ENCODE measurements at regions not wholly inside any gene's neighbourhood (a gene's known extent, or its start where the extent isn't known, plus 50 kb on each side); places are given as distances from the start of the nearest gene placed in this dataset.

DNA sequence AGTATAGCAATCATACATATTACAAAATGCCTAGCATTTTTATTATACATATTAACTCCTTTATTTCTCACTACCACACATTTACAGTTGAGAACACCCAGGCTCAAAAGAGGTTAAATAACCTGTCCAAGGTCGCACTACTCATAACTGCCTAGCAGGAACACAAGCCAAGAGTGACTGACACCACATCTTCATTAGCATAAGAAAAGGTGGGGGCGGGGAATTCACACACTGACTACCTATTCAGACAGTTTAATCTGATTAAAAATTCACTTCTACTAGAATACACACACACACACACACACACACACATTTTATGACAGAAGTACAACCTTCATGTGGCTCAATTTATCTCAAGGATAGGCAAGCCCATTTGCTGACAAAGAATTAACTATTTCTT is 77.8 kb upstream of the CACHD1 start:
- no peaks in the 10 kb centered on the region for H3K9me3 Mint-ChIP-seq (ENCODE audit: unreplicated experiment)
- no peaks in the 10 kb centered on the region for H3K4me1 Mint-ChIP-seq (ENCODE audit: unreplicated experiment)
- no peak for DNase-seq (ENCODE audit: extremely low spot score, unreplicated experiment)
- H3K27ac Mint-ChIP-seq (ENCODE audit: unreplicated experiment) = no peak overlapping the region
- H3K36me3 Mint-ChIP-seq (ENCODE audit: unreplicated experiment) = no peaks in the 10 kb centered on the region
- H3K4me3 Mint-ChIP-seq (ENCODE audit: unreplicated experiment) = no peak overlapping the region
- H3K27me3 Mint-ChIP-seq (ENCODE audit: unreplicated experiment) = peaks cover 40% of the 10 kb centered on the region
- no peak for TF ChIP-seq CTCF (IDR thresholded peaks at IDR 0.05)

DNA sequence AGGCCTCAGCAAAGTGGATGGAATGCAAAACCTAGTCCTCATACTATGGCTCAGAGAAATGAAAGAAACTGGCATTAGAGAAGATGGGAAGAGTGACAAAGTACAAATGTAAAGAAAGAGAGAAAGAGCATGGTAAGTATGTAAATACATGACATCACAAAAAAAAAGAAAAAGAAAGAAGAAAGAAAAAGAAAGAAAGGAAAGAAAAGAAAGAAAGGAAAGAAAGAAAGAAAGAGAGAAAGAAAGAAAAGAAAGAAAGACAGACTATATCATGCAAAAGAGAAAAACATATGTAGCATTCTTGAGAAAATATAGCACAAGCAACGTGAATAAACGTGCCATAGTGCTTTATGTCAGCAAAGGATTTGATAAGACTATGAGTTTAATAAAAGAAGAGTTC is 76.1 kb upstream of the CACHD1 start:
- no peaks in the 10 kb centered on the region for H3K4me1 Mint-ChIP-seq (ENCODE audit: unreplicated experiment)
- H3K9me3 Mint-ChIP-seq (ENCODE audit: unreplicated experiment) = no peaks in the 10 kb centered on the region
- TF ChIP-seq CTCF (IDR thresholded peaks at IDR 0.05) = no peak
- H3K4me3 Mint-ChIP-seq (ENCODE audit: unreplicated experiment) = no peak overlapping the region
- H3K36me3 Mint-ChIP-seq (ENCODE audit: unreplicated experiment) = no peaks in the 10 kb centered on the region
- H3K27me3 Mint-ChIP-seq (ENCODE audit: unreplicated experiment) = peaks cover 36% of the 10 kb centered on the region
- no peak overlapping the region for H3K27ac Mint-ChIP-seq (ENCODE audit: unreplicated experiment)
- no peak for DNase-seq (ENCODE audit: extremely low spot score, unreplicated experiment)

DNA sequence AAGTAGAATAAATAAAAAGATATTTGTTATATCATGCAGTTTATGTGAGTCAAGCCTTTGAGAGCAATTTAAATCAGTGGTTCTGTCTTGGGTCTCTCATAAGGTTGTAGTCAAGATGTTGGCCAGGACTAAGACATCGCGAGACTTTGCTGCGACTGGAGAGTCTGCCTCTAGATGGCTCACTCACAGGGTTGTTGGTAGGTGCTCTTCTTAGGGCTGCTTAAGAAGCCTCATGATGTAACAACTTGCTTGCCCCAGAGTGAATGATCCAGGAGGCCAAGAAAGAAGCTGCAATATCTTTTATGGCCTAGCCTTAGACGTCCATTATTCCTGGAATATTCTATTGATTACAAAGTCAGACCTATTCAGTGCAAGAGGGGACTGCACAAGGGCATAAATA is 73.1 kb upstream of the CACHD1 start:
- H3K4me1 Mint-ChIP-seq (ENCODE audit: unreplicated experiment) = no peaks in the 10 kb centered on the region
- no peak overlapping the region for H3K27ac Mint-ChIP-seq (ENCODE audit: unreplicated experiment)

DNA sequence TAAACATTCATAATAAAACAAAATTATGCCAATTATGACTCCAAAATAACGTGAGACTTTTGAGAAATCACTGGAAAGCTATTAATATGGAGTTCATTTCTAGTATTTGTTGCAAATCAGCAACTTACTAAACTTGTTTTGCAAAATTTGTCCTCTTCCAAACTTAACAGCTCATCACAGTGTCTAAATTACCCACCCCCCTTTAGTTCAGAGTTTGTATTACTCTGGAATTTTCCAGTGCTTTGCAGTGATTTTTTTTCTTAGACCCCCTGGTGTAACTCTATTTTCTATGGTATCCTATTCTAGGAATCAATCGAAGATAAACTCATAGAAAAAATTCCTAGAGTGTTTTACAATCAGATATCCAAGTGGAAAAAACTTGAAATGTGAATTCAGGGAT is 72.4 kb upstream of the CACHD1 start:
- peaks cover 41% of the 10 kb centered on the region for H3K27me3 Mint-ChIP-seq (ENCODE audit: unreplicated experiment)
- DNase-seq (ENCODE audit: extremely low spot score, unreplicated experiment) = no peak
- no peaks in the 10 kb centered on the region for H3K36me3 Mint-ChIP-seq (ENCODE audit: unreplicated experiment)
- H3K9me3 Mint-ChIP-seq (ENCODE audit: unreplicated experiment) = no peaks in the 10 kb centered on the region
- no peaks in the 10 kb centered on the region for H3K4me1 Mint-ChIP-seq (ENCODE audit: unreplicated experiment)
- H3K4me3 Mint-ChIP-seq (ENCODE audit: unreplicated experiment) = no peak overlapping the region
- no peak for TF ChIP-seq CTCF (IDR thresholded peaks at IDR 0.05)
- no peak overlapping the region for H3K27ac Mint-ChIP-seq (ENCODE audit: unreplicated experiment)

More for the DNA sequence above, 73.1 kb upstream of the CACHD1 start:
- no peak for DNase-seq (ENCODE audit: extremely low spot score, unreplicated experiment)
- H3K36me3 Mint-ChIP-seq (ENCODE audit: unreplicated experiment) = no peaks in the 10 kb centered on the region
- no peak overlapping the region for H3K4me3 Mint-ChIP-seq (ENCODE audit: unreplicated experiment)
- no peak for TF ChIP-seq CTCF (IDR thresholded peaks at IDR 0.05)
- peaks cover 41% of the 10 kb centered on the region for H3K27me3 Mint-ChIP-seq (ENCODE audit: unreplicated experiment)
- H3K9me3 Mint-ChIP-seq (ENCODE audit: unreplicated experiment) = no peaks in the 10 kb centered on the region

DNA sequence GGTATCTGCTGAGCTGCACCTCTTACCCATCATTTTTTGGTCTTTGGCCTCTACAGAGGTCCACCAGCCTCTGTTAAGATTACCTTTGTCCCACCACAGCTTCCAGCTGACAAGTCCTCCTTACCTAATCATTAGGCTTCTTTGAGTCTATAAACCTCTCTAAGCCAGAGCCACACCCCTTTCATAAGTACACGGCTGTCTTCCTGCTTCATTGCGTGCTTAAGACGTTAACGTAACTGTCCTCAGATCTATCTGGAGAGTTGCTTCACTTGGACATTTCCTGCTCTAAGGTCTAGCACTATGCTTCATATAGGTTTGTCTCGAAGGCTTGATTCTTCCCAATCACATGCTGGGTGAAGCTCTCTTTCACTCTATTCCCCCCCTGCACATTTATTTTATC is 71.0 kb upstream of the CACHD1 start:
- no peak for TF ChIP-seq CTCF (IDR thresholded peaks at IDR 0.05)
- no peaks in the 10 kb centered on the region for H3K9me3 Mint-ChIP-seq (ENCODE audit: unreplicated experiment)
- no peaks in the 10 kb centered on the region for H3K36me3 Mint-ChIP-seq (ENCODE audit: unreplicated experiment)
- H3K4me3 Mint-ChIP-seq (ENCODE audit: unreplicated experiment) = no peak overlapping the region
- H3K27ac Mint-ChIP-seq (ENCODE audit: unreplicated experiment) = no peak overlapping the region
- DNase-seq (ENCODE audit: extremely low spot score, unreplicated experiment) = no peak
- H3K4me1 Mint-ChIP-seq (ENCODE audit: unreplicated experiment) = no peaks in the 10 kb centered on the region
- H3K27me3 Mint-ChIP-seq (ENCODE audit: unreplicated experiment) = peaks cover 34% of the 10 kb centered on the region

Data from osteocyte (in vitro differentiated cells).